ENCODE measurements at regions not wholly inside any gene's neighbourhood (a gene's known extent, or its start where the extent isn't known, plus 50 kb on each side); places are given as distances from the start of the nearest gene placed in this dataset.
"Not testable (repeated sequence)": the region's sequence is repeated elsewhere in the genome, so short reads cannot be mapped to it uniquely, and the experiment has no call there.

DNA sequence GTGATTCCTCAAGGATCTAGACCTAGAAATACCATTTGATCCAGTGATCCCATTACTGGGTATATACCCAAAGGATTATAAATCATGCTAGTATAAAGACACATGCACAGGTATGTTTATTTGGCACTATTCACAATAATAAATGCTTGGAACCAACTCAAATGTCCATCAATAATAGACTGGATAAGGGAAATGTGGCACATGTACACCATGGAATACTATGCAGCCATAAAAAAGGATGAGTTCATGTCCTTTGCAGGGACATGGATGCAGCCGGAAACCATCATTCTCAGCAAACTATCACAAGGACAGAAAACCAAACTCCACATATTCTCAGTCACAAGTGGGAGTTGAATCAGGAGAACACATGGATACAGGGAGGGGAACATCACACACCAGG, 183.8 kb upstream of the ETV3 start:
- DNase-seq (ENCODE audit: low read depth): not testable (repeated sequence)

DNA sequence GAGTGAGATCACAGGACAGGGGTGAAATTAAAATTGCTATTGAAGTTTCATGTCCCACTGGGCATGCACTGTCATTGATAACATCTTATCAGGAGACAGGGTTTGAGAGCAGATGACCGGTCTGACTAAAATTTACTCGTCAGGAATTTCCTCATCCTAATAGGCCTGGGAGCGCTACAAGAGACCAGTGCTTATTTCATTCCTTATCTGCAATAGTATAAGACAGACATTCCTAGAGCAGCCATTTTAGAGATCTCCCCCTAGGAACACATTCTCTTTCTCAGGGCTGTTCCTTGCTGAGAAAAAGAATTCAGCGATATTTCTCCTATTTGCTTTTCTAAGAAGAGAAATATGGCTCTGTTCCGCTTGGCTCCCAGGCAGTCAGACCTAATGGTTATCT, 181.4 kb upstream of the ETV3 start:
- DNase-seq (ENCODE audit: low read depth): no peak

DNA sequence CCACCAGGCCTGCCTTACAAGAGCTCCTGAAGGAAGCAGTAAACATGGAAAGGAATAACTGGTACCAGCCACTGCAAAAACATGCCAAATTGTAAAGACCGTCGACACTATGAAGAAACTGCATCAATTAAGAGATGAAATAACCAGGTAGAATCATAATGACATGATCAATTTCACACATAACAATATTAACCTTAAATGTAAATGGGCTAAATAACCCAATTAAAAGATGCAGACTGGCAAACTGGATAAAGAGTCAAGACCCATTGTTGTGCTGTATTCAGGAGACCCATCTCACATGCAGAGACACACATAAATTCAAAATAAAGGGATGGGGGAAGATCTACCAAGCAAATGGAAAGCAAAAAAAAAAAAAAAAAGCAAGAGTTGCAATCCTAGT, 179.0 kb upstream of the ETV3 start:
- not testable (repeated sequence) for DNase-seq (ENCODE audit: low read depth)

DNA sequence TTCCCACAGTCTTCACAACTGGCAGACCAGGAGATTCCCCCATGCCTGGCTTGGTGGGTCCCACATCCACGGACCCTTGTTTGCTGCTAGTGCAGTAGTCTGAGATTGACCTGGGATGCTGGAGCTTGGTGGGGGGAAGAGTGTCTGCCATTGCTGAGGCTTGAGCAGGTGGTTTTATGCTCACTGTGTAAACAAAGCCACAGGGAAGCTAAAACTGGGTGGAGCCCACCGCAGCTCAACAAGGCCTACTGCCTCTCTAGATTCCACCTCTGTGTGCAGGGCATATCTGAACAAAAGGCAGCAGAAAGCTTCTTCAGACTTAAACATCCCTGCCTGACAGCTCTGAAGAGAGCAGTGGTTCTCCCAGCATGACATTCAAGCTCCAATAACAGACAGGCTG, 177.3 kb upstream of the ETV3 start:
- DNase-seq (ENCODE audit: low read depth): no peak

DNA sequence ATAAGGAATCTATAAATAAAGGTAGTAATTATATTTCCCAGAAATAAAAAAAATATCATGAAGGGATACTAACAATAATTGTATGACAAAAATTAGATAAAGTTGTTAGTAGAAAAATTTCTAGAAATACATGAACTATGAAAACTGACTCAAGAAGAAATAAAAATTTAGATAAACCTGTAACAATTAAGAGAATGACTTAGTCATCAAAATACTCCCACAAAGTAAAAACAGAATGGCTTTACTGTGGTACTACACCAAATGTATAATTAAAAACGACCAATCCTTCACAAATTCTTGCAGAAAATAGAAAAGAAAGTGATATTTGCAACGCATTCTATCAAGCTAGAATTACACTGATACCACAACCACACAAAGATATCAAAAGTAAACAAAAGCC, 176.2 kb upstream of the ETV3 start:
- DNase-seq (ENCODE audit: low read depth): no peak

DNA sequence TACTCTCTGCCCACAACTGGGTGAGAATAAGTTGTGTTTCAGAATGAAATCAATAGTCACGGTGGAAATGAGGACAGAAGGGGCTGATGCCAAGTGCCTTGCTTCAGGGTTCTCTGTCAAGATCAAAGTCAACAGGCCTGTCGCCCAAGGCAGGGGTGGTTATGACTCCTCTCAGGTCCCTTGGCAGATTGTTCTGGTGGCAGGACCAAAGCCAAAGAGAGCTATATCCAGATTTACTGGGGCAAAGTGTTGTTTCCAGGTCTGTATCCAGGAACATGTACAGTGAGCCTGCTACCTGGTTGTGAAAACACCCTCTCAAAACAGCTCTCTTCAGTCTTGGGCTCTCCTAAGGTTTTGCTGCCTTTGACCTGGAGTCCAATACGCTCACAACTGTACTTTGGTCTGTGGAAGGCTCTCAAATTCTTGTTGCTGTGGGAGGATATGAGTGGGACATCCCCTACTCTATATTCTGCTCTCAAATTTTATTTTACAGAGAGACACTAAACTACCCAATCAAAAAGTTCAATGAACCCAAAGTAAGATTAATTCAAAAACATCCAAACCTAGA, 175.1 kb upstream of the ETV3 start:
- no peak for DNase-seq (ENCODE audit: low read depth)

DNA sequence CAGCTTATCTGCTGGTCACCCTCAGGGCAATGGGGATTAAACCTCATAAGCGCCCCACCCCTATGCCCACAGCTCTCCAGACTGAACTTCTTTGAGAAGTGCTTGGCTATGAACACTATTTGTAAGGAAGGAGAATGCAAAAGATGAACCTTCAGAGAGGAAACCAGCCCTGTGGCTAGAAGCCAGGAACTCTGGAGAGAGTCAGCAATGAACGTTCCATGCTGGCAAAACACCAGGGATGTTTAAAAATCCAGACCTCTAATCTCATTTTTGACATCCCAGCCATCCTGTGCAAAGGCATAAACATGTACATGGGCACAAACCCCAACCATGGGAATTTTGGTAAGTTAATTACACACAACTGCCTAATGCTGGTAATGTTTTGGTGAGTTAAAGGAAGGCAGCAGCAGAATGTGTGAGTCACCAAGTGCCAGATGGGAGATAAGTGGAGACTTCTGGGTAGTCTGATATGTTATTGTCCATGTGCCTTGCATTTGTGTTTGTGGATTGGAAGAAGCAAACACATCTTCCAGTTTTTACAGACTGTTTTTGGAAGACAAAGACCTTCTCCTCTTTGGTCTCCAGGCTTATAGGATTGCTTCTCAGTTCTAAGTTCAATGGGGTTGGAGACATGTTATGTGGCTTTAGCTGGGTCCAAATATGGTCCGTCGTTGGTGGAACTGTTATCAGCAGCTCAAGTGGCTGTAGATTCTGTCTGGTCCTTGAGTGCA, 174.1 kb upstream of the ETV3 start:
- no peak for DNase-seq (ENCODE audit: low read depth)

DNA sequence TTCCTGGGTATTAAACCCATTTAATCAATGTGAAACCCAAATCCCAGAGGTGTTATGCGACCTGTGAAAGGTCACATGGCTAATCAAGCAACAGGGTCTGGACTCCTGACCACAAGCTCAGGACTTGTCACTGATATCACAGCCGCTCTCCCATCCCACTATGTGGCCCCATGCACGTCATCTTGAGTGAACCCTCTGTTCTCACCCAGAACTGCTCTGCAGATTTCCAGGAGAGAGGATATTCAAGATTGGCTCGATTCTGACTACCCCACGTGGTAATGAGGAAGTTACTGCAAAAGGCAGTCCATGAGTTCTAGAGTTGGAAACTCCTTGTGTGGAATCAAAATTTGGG, 173.5 kb upstream of the ETV3 start:
- no peak for DNase-seq (ENCODE audit: low read depth)

DNA sequence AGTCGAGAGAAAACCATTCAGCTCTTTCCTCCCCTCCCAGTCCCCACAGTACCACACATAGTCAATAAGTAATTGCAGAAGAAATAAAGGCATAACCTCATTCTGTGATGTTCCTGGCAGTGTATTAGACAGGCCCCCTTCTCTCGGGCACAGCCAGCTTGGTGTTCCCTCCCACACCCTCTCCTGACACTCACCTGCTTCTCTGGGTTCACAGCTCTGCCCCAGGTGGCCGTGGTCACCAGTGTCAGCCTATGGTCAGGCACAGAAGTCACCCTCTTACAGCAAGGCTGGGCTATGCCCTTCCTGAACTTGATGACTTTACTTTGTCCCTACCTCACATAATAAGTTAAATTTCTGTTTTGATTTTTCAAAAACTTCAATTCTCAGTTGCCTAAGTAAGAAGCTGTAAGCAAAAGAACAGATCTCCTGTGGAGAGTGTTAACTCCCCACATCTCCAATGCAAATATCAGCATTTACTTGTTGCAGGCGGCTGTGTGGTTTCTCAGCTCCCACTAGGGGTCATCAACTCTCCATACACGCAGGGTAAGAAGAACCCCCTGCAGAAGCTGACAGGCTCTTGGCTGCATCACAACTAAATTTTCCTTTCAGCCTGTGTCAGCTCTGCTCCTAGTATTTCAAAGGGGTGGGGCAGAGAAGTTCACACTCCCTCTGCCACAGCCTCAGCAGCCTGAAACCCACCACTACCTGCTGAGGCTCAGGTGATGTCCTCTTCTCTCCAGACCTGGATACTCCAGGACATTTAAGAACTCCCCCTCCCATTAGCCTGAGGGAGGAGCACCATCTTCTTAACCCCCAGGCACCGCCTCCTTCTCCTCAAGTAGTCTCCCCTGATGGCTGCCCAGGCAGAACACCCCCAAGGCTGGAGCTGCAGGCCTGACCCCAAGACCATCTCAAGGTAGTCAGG, 172.9 kb upstream of the ETV3 start:
- not testable (repeated sequence) for DNase-seq (ENCODE audit: low read depth)

DNA sequence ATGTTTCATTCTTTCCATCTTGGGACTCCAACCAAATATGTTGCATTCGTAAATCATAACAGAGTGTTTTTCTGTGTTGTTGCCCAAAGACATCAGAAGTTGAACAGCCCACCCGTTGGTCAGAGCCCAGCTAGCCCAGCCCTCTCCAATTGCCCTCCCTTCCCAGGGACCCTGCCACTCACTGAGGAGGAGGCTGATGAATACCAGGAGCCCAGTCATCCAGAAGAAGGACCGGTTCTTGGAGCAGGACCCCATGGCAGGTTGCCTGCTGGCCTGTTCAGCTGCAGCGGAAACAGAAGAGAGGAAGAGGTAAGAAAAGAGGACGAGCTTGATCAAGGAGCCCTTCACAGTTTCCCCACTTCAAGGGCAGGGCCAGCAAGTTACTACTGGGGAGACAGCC, 172.2 kb upstream of the ETV3 start:
- no peak for DNase-seq (ENCODE audit: low read depth)

DNA sequence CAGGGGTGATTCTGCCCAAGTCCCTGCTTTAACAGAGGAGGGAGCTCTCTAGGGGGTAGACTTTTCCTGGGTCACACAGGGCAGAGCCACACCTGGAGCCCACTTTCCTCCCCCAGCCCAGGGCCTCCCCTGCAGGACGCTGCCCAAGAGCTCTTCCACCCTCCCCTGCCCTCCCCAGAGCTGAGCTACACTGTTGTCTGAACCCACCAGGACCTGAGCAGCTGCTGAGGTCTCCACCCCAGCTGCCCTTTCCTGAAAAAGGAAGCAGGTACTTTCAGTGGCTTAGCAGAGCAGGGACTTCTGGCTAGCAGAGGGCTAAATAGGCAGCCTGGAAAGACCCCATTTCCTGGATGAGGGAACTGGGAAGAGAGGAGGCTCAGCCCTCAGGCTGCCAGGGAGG, 169.3 kb upstream of the ETV3 start:
- no peak for DNase-seq (ENCODE audit: low read depth)

DNA sequence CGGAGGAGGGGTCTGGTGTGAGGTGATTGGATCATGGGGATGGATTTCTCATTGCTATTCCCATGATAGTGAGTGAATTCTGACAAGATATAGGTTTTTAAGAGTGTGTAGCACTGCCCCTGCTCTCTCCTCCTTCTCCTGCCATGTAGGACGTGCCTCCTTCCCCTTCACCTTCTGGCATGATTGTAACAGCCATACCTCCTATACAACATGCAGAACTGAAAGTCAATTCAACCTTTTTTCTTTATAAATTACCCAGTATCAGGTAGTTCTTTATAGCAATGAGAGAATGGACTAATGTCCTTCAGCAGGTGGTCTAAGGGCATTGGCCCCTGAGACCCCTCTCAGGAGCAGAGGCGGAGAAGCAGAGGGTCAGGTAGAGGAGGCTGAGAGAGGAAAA, 168.7 kb upstream of the ETV3 start:
- no peak for DNase-seq (ENCODE audit: low read depth)

DNA sequence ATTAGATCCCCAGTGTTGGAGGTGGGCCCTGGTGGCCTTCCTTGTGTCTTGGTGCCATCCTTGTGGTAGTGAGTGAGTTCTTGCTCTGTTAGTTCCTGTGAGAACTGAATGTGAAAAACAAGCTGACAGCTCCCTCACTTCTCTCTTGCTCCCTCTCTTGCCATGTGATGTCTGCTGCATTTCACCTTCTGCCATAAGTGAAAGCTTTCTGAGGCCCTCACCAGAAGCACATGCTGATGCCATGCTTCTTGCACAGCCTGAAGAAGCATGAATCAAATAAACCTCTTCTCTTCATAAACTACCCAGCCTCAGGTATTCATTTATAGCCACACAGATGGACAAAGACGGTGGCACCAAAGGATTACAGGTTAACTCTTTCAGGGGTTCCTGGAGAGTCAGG, 166.1 kb upstream of the ETV3 start:
- DNase-seq (ENCODE audit: low read depth): no peak

DNA sequence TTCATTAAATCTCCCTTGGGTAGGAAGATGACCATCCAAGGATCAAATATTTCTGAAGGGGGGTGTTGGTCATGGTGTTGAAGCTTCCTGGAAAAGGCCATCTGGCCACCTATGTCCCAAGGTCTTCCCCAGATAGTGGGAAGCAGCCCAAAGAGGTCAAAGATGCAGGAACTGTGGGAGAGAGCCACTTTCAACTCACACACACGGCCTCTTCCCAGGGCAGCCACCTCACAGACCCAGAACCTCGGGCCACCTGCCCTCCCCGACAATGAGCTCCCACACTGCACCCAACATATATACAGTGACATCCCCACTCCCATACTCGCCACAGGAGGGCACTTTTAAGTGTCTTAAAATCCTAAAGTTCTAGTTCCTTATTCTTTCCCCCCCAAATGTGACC, 164.5 kb upstream of the ETV3 start:
- no peak for DNase-seq (ENCODE audit: low read depth)

DNA sequence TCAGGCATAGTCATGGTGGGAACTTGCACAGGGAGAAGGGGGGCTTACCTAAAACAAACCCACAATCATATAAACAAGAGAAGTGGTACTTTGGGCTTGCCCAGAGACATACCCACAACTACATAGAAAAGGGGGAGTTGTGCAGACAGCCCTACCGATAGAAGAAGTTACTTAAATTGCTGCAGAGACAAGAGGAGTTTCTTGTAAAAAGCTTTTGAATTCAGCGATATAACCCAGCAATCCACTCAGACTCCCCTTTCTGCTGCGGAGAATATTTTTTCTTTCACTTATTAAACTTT, 164.0 kb upstream of the ETV3 start:
- no peak for DNase-seq (ENCODE audit: low read depth)

DNA sequence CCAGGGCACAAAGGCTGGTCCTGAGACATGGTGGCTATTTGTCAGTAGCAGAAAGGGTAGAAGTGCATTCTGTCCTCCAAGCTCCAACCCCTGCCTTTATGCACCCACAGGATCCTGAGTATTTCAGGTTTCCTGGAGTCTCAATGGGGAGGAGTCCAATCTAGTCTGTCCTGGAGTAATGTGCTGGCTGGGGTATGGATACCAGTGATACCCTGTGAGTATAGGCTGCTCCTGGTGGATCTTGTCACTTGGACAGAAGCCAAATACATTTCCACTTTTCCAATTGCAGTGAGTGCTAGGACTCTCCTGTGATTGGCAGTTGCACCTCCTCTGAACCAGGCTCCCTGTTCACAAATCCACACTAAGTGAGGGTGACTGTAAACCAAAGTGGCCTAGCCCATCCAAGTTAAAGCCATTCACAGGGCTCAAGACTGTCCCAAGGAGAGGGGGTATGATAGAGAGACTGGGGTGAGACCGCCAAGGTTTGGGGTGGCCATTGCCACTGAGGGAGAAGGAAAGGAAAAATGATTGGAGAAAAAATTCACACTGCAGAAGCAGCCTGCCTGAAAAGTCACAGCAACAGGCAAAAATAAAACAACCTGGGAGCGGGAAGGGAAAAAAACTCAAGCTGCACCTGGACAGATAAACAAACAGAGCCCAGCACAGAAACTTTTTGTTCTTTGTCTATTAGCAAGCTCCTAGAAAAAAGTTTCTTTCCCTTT, 163.4 kb upstream of the ETV3 start:
- DNase-seq (ENCODE audit: low read depth): no peak

DNA sequence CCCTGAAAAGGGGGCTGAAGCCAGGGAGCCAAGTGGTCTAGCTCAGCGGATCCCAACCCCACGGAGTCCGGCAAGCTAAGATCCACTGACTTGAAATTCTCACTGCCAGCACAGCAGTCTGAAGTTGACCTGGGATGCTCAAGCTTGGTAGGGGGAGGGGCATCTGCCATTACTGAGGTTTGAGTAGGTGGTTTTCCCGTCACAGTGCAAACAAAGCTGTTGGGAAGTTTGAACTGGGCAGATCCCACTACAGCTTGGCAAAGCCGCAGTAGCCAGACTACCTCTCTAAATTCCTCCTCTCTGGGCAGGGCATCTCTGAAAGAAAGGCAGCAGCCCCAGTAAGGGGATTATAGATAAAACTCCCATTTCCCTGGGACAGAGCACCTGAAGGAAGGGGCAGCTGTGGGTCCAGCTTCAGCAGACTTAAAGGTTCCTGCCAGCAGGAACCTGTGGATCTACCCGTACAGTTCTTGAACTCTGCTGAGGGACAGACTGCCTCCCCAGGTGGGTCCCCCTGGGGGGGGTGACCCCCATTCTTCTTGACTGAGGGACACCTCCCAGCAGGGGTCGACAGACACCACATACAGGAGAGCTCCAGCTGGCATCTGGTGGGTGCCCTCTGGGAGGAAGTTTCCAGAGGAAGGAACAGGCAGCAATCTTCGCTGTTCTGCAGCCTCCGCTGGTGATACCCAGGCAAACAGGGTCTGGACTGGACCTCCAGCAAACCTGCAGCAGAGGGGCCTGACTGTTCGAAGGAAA, 156.4 kb upstream of the ETV3 start:
- not testable (repeated sequence) for DNase-seq (ENCODE audit: low read depth)

DNA sequence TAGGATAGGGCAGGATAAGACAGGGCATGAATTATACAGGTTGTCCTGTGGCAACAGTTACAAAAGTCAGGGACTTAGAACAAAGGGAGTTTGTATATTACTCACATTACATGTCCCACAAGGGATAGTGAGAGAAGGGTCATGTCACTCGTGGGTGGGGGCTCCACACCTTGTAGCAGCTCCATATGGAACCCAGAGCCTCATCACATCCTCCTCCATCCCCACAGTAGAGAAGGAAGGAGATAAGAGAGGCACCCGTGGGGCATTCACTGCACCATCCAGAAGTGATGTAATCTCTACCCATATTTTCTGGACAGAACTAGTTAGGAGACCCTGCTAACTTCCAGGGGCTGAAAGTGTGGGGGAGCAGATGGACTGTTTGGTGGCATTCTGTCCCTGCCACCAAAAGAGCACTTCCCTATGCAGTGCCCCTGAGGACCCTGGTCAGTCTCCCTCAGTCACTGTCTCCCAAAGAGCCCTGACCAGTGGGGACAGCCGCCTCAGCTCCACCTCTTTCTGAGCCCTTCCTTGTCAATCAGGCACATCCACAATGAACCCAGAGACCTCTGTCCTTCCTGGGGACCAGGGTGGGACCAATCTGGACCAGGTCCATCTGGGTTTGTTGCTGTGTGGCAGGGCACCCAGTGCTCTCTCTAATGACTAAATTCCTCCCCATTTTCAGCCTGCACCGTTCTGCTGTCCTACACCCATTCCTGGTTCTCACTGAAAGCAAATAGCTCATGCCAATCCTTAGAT, 154.8 kb upstream of the ETV3 start:
- no peak for DNase-seq (ENCODE audit: low read depth)

DNA sequence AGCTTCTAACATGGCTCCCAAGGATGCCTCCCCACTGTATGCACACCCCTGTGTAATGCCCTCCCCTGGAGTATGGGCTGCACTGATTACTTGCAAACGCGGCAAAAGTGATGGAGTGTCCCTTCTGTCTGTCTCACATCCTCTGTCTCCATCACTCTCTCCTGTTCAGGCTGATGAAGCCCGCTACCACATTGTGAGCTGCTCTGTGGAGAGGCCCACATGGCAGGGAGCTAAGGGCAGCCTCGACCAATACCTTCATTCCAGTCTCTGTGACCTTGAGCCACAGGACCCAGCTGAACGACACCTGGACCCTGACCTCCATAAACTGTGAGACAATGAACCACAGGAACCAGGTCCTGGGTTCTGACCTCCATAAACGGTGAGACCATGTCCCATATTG, 154.1 kb upstream of the ETV3 start:
- DNase-seq (ENCODE audit: low read depth): no peak

DNA sequence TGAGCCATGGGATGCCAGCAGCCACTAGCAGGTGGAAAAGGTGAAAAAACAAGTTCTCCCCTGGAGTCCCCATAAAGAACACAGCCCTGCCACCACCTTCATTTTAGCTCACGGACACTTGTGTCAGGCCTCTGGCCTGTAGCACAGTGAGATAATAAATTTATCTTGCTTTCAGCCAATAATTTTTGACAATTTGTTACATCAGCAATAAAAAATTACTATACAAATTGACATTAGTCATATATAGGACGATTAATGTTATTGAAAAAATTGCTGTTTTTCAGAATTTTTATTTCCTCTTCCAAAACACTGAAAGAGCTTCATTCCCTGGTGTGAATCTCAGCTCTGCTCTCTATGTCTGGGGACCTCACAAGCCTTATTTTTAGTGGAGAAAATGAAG, 152.9 kb upstream of the ETV3 start:
- DNase-seq (ENCODE audit: low read depth): no peak

DNA sequence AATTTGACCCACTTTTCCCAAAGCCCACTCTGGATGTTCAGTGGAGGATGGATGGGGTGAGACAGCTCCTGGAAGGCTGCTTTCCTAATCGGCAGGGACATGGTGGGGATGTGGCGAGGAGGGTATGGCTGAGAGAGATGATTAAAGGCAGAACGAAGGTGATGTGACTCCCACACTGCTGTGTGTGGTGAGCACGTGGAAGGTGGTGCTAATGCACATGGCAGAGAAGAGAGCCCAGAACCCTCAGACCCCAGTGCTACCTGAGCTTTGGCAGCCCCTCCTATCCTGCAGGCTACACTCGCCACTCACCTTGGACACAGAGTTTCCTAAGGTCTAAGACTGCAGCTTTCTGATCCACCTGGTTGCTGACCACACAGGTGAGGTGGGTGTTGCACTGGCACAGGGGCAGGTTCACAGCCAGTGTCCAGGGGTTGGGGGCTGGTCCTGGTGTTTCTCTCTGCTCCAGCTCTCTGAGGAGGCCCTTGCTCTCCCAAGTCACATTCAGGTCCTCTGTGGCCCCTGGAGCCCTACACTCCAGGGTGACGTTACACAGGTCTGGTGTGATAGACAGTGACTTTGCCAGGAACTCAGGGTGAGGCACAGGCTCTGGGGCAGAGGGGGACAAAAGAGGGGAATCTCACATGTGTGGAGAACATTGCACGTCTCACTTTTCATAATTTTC, 151.4 kb upstream of the ETV3 start:
- no peak for DNase-seq (ENCODE audit: low read depth)

All from stimulated activated CD8-positive, alpha-beta memory T cell treated with anti-CD3 and anti-CD28 coated beads, Interleukin-4, amount 100 ng/mL, for 24 hours (primary cell).